GF-D8 (cell line): ENCODE measurements at regions not wholly inside any gene's neighbourhood (a gene's known extent, or its start where the extent isn't known, plus 50 kb on each side); places are given as distances from the start of the nearest gene placed in this dataset.

ENCODE experiments used
- DNase-seq: peaks from one replicate; lab custom pipeline; 2025; lab: John Stamatoyannopoulos, UW

- DNase-seq: no peak
Measured at GRCh38 chr16:27685807-27686206, 135.9 kb downstream of the KATNIP start.

DNA sequence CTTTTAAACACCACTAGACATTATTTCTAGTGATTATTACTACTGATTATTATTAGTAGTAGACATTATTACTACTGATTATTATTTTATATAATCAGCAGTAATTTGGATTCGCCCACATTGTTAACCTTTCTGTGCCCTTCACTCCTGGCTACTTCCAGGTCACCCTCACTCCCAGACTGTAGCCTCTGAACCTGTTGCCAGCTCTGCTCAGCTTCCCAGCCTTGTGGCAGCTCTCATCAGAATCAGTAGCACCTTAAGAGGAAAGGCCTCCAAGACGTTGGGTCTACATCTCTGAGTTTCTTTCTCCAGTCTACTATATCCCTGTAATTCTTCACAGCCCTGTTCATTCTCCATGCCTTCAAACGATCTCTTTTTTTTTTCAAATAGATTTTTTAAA is 137.0 kb downstream of the KATNIP start:
- DNase-seq: no peak

GRCh38 chr16:27687605-27688004 is 137.7 kb downstream of the KATNIP start:
- no peak for DNase-seq

- DNase-seq: no peak
Measured at GRCh38 chr16:27689711-27690110, 139.8 kb downstream of the KATNIP start.

GRCh38 chr16:27690608-27691007 is 140.7 kb downstream of the KATNIP start:
- no peak for DNase-seq

DNA sequence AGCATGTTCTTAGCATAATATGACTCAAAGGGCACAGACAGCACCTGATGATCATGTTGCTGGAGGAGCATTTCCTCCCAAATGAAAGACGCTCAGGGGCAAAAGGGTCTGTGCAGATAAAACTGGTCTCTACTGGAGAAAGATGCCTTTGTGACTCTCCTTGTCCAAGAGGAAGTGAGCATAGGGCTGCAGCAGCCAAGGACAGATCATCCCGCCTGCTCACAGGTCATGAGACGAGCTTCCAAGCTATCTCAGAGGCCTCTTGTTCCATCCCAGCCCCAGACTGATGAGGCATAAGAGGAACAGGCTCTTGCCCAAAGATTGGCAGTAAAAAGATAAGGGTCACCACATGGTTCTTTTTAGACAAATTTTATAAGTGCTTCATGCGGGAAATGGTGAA is 141.8 kb downstream of the KATNIP start:
- no peak for DNase-seq

- no peak for DNase-seq
Measured at GRCh38 chr16:27692576-27692975, 142.6 kb downstream of the KATNIP start.

GRCh38 chr16:27695161-27695560 is 145.2 kb downstream of the KATNIP start:
- no peak for DNase-seq

GRCh38 chr16:27698266-27698665 is 148.3 kb downstream of the KATNIP start:
- no peak for DNase-seq

- DNase-seq: no peak
Measured at GRCh38 chr16:27698746-27699145, 148.8 kb downstream of the KATNIP start.

GRCh38 chr16:27699540-27699939 is 149.6 kb downstream of the KATNIP start:
- DNase-seq: no peak

- DNase-seq: no peak
Measured at GRCh38 chr16:27700304-27700995, 150.5 kb downstream of the KATNIP start.

DNA sequence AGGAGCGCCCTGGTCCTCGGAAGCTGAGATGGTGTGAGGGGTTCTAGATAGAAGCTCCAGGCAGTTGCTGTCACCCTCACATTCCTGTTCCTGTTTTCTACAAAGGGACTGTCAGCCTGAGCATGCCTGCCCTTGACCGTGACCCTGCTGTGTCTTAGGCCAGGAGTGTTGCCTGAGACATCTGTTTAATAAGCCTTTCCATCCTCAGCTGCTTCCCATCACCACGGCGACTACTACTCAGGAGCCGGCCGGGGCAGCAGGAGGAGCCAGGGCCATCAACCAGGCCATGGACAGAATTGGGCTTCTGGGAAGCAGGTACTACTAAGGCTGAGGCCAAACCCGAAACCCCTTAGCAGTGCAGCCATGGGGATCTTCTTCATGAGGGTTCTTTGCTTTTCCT is 151.4 kb downstream of the KATNIP start:
- DNase-seq: no peak

- DNase-seq: no peak
Measured at GRCh38 chr16:27703121-27703520, 153.2 kb downstream of the KATNIP start.

- DNase-seq: no peak
Measured at GRCh38 chr16:27703545-27703944, 153.6 kb downstream of the KATNIP start.

GRCh38 chr16:27704252-27704651 is 154.3 kb downstream of the KATNIP start:
- DNase-seq: no peak

DNA sequence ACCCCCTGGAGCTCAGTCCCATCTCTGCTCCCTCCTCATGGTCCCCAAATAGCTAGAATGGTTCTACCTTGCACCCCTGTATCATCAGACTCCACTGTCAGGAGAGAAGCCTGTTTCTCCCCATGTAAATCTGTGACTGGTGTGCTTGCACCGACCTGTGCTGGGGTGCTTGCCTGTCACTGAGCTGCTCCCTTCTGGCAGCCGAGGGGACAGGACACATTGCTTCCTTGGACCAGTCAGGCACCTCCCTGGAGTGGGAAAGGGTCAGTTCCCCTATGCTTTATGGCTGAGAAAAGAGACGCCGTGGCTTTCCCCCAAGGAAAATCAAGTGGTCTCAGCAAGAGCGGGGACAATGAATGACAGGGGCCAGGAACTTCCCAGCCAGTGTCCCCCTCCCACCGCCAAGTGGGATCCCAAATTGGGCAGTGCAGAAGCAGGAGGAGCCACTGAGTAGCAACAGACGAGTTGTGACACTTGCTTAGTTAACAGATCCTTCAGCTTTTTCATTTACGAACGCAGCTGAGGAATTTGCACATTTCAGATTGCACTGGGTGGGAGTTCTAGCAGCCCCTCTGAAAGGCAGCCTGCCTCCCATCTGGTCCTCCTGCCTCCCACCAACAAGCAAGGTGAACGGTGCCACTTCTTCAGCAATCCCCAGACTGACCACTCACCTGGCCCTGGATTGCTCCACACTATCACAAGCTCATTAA is 156.4 kb downstream of the KATNIP start:
- DNase-seq: no peak

DNA sequence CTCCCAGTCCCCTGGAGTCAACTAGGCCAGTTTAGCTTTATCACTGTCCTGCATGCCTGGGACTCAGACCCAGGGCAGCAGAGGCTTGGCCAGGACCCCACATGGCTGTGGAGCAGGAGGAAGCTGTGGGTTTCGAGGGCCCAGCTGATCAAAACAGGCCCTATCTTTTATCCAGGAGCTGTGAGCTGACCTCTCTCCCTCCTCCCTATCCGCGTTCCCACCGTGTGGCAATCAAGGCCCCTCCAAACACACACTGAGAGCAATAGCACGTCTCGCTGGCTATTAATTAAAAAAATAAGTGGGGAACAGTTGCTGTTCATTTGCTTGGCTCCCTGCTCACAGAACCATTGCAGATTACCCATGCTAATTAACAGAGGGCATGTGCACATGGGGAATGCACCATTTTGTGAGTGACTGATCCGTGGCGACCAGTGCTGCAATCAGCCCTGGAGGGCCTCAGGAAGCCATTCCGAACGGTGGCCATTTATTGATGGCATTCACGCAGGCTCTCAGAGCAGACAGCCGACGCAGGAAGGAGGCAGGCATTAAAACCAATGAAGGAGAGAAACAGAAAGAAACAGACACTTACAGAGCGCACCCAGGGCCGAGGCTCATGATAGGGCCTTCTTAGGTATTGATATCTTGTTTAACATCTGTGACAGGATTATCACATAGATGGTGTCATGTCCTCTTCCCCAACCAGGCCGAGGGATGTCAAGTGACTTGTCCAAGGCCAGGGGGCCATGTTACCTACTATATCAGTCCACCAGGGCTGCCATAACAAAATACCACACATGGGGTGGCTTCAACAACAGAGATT is 157.1 kb downstream of the KATNIP start:
- no peak for DNase-seq

DNA sequence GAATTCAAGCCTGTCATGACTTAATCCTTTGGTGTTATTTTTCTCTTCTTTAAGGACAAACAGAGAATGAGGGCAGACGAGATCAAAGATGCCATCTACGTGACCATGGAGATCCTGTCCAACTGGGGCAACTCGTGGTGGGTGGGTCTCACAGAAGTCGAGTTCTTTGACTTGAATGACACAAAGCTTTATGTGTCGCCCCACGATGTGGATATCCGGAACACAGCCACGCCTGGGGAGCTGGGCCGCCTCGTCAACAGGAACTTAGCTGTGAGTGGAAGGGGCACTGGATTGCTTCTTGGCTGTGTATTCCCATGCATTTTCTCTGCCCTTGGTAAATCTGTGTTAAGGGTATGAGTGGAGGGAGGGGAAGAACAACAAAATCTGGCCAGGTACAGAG is 158.7 kb downstream of the KATNIP start:
- no peak for DNase-seq

DNA sequence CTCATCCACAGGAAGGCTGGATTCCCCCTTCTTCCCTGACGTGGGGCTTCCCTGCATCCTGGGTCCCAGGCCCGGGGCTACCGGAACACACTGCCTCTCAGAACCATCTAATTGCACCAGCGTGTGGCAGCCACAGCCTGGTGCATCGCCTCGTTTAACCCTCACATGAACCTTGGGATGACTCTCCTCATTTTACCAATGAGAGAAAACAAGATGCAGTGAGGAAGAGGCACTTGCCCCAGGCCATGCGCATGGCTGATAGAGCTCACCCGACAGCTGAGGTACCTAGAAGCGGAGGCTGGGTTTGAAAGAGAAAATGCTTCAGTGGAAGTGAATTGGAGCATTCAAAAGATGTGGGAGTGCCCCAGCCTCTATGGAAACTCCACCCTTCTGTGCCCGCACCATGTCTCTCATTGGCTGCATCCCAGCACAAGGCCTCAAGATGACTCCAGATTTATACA is 162.3 kb downstream of the KATNIP start:
- DNase-seq: no peak

- no peak for DNase-seq
Measured at GRCh38 chr16:27717726-27718125, 167.8 kb downstream of the KATNIP start.

GRCh38 chr16:27718201-27719105 is 168.5 kb downstream of the KATNIP start:
- no peak for DNase-seq
